ENCODE measurements at regions not wholly inside any gene's neighbourhood (a gene's known extent, or its start where the extent isn't known, plus 50 kb on each side); places are given as distances from the start of the nearest gene placed in this dataset.

GRCh38 chr2:167776359-167776758 is 471.0 kb downstream of the STK39 start:
- TF ChIP-seq, protein P1, sequence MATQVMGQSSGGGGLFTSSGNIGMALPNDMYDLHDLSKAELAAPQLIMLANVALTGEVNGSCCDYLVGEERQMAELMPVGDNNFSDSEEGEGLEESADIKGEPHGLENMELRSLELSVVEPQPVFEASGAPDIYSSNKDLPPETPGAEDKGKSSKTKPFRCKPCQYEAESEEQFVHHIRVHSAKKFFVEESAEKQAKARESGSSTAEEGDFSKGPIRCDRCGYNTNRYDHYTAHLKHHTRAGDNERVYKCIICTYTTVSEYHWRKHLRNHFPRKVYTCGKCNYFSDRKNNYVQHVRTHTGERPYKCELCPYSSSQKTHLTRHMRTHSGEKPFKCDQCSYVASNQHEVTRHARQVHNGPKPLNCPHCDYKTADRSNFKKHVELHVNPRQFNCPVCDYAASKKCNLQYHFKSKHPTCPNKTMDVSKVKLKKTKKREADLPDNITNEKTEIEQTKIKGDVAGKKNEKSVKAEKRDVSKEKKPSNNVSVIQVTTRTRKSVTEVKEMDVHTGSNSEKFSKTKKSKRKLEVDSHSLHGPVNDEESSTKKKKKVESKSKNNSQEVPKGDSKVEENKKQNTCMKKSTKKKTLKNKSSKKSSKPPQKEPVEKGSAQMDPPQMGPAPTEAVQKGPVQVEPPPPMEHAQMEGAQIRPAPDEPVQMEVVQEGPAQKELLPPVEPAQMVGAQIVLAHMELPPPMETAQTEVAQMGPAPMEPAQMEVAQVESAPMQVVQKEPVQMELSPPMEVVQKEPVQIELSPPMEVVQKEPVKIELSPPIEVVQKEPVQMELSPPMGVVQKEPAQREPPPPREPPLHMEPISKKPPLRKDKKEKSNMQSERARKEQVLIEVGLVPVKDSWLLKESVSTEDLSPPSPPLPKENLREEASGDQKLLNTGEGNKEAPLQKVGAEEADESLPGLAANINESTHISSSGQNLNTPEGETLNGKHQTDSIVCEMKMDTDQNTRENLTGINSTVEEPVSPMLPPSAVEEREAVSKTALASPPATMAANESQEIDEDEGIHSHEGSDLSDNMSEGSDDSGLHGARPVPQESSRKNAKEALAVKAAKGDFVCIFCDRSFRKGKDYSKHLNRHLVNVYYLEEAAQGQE (IDR thresholded peaks at IDR 0.05; ENCODE audit: low read depth, low read length), result no peak
- no peak for TF ChIP-seq NRF1 (IDR thresholded peaks at IDR 0.05; ENCODE audit: low read depth, low read length)

All from SK-N-SH (cell line).